ENCODE measurements at regions not wholly inside any gene's neighbourhood (a gene's known extent, or its start where the extent isn't known, plus 50 kb on each side); places are given as distances from the start of the nearest gene placed in this dataset.

DNA sequence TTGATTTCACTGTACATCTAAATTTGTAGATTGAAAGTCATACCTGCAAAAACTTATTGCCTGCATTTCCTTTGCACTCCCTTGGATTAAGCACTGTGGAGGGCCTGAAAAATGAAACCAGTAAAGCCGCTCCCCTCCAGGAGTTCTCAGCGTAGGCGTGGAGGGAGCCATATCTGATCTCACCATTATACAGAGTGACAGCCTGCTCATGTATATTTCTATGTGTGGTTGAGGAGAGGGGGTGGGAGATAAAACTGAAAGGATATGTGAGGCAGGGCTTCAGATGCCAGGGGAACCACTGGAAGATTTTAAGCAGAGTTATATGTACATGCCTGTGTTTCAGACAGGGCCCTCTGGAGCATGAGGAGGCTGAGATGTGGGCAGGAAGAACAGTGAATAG lies 303.0 kb downstream of the MSX2 start:
- ATAC-seq, result no peak
- Histone ChIP-seq H3K36me3 (no peaks in the 10 kb centered on the region), H3K27ac (no peak overlapping the region), H3K4me1 (peaks cover 0 to 4% (median 0%) of the 10 kb centered on the region in 4 donors), H3K9me3 (no peaks in the 10 kb centered on the region), H3K27me3 (no peaks in the 10 kb centered on the region), H3K4me3 (no peak overlapping the region)
- 88% methylated on average over 3 of the region's 3 CpGs for WGBS (ENCODE audit: insufficient coverage, low coverage, low lambda C conversion rate, missing lambda C conversion rate)
- intact Hi-C loops (cut with DNase I), result no loop called here
- DNase-seq, result no peak
- no peak for TF ChIP-seq POLR2A (IDR thresholded peaks at IDR 0.05)
- TF ChIP-seq, protein P1, sequence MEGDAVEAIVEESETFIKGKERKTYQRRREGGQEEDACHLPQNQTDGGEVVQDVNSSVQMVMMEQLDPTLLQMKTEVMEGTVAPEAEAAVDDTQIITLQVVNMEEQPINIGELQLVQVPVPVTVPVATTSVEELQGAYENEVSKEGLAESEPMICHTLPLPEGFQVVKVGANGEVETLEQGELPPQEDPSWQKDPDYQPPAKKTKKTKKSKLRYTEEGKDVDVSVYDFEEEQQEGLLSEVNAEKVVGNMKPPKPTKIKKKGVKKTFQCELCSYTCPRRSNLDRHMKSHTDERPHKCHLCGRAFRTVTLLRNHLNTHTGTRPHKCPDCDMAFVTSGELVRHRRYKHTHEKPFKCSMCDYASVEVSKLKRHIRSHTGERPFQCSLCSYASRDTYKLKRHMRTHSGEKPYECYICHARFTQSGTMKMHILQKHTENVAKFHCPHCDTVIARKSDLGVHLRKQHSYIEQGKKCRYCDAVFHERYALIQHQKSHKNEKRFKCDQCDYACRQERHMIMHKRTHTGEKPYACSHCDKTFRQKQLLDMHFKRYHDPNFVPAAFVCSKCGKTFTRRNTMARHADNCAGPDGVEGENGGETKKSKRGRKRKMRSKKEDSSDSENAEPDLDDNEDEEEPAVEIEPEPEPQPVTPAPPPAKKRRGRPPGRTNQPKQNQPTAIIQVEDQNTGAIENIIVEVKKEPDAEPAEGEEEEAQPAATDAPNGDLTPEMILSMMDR (IDR thresholded peaks at IDR 0.05), result no peak

DNA sequence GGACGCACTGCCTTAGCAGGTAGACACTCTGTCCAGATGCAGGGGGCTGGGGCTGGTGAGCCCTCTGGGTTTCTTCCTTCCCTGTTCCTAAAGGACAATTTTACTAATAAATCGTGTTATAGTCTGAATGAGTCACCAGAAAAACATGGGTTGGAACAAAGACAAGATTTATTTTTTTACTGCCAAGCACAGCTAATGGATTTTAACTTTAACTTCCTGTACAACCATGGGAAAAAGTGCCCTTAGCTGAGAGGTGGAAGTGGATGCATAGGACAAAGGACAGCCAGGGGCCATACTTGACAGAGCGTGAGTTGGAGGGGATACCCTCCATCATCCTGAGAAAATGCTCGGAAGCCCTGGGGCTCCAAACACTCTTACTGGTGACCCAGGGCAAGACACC lies 300.7 kb downstream of the MSX2 start:
- intact Hi-C loops (cut with DNase I), result no loop called here
- Histone ChIP-seq H3K4me1 (peaks cover 0 to 13% (median 3%) of the 10 kb centered on the region in 4 donors), H3K27ac (no peak overlapping the region), H3K9me3 (no peaks in the 10 kb centered on the region), H3K36me3 (no peaks in the 10 kb centered on the region), H3K27me3 (no peaks in the 10 kb centered on the region), H3K4me3 (no peak overlapping the region)
- 64% methylated on average over 4 of the region's 4 CpGs for WGBS (ENCODE audit: insufficient coverage, low coverage, low lambda C conversion rate, missing lambda C conversion rate)
- ATAC-seq (peak in 1 of 4 donors; percentile 19), DNase-seq (no peak)
- TF ChIP-seq, protein P1 (IDR thresholded peaks at IDR 0.05), result no peak
- TF ChIP-seq POLR2A (IDR thresholded peaks at IDR 0.05), result no peak

DNA sequence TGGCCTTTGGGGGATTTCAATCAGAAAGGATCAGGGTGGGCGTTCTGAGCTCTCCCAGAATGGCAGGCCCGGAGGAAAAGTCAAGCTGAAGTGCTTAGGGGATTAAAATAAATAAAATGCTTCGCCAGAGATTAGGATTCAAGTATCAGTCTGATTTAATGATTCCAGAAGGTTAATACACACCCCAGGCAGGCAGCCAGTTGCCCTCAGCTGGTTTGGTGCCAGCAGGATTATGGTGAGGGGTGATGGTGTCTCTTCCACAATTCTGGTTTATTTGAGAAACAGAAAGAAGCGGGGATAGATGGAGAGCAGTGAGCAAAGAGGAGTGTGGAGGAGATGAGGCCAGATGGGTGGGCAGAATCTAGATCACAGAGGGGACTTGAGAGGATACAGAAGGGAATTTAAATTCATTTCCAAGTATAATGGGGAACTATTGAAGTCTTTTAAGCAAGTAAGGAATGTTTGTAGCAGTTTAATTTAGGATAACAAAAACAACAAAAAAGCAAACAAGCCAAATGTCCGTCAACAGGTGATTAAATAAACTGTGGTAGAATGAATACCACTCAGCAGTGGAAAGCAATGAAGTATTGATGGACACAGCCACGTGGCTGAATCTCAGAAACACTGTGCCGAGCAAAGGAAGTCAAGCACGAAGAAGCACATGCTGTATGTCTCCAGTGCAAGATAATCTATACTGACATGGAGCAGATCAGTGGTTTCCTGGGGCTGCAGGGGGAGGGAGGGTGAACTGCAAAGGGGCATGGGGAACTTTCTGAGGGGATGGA lies 297.7 kb downstream of the MSX2 start:
- Histone ChIP-seq H3K27ac (no peak overlapping the region), H3K36me3 (no peaks in the 10 kb centered on the region), H3K27me3 (no peaks in the 10 kb centered on the region), H3K4me3 (no peak overlapping the region), H3K4me1 (peaks cover 0 to 20% (median 3%) of the 10 kb centered on the region in 4 donors), H3K9me3 (no peaks in the 10 kb centered on the region)
- TF ChIP-seq POLR2A (IDR thresholded peaks at IDR 0.05), result no peak
- TF ChIP-seq, protein P1 (IDR thresholded peaks at IDR 0.05), result no peak
- intact Hi-C loops (cut with DNase I), result no loop called here
- no peak for DNase-seq
- ATAC-seq, result no peak
- 55% methylated on average over 7 of the region's 8 CpGs for WGBS (ENCODE audit: insufficient coverage, low coverage, low lambda C conversion rate, missing lambda C conversion rate)

DNA sequence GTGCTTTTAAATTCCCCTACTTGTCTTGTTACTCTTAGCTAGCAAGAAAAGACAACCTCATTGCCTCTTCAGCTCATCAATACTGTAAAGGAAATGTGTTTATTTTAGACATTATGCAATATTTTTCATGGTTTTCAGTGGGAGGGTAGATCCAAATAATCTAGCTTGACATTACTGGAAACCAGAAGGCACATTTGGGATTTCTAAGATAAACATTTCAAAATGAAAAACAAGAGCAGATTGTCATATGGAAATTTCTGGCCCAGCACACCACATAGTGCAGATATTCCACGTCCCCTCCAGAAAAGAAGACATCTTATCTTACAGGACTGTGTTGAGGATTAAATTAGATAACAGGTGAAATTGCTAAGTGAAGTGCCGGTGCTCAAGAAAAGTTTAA lies 296.9 kb downstream of the MSX2 start:
- H3K4me1 ChIP-seq, result peaks cover 0 to 20% (median 3%) of the 10 kb centered on the region in 4 donors
- DNase-seq, result no peak
- intact Hi-C loops (cut with DNase I), result no loop called here
- TF ChIP-seq, protein P1 (IDR thresholded peaks at IDR 0.05), result no peak
- no peak for TF ChIP-seq POLR2A (IDR thresholded peaks at IDR 0.05)
- H3K4me3 ChIP-seq, result no peak overlapping the region
- no peaks in the 10 kb centered on the region for H3K36me3 ChIP-seq
- H3K9me3 ChIP-seq, result no peaks in the 10 kb centered on the region
- H3K27ac ChIP-seq, result no peak overlapping the region
- 53% methylated on average over 2 of the region's 2 CpGs for WGBS (ENCODE audit: insufficient coverage, low coverage, low lambda C conversion rate, missing lambda C conversion rate)
- no peaks in the 10 kb centered on the region for H3K27me3 ChIP-seq
- no peak for ATAC-seq

Data from right lobe of liver (tissue), 6 donors.